Ectodermal cell (in vitro differentiated cells): ENCODE measurements at regions not wholly inside any gene's neighbourhood (a gene's known extent, or its start where the extent isn't known, plus 50 kb on each side); places are given as distances from the start of the nearest gene placed in this dataset.

Experiments
- H3K27ac ChIP-seq: 2 replicates; pipeline ENCODE4 v1.7.0; 2013; ENCODE audit warnings: mild to moderate bottlenecking, low read depth, low read length; ENCODE audit not compliant: insufficient read depth, poor library complexity, severe bottlenecking
- H3K27me3 ChIP-seq: 2 replicates; pipeline ENCODE4 v1.7.0; 2013; ENCODE audit warnings: mild to moderate bottlenecking, low read length; ENCODE audit not compliant: insufficient read depth, control insufficient read depth, poor library complexity, severe bottlenecking
- H3K36me3 ChIP-seq: one replicate; pipeline ENCODE4 v1.7.0; 2013; ENCODE audit warnings: low read length; ENCODE audit not compliant: control insufficient read depth, insufficient read depth
- H3K4me1 ChIP-seq: one replicate; pipeline ENCODE4 v1.7.0; 2013; ENCODE audit warnings: low read length; ENCODE audit not compliant: control insufficient read depth, insufficient read depth
- H3K4me3 ChIP-seq: 2 replicates; pipeline ENCODE4 v1.7.0; 2013; ENCODE audit warnings: low read depth, low read length, control low read depth; ENCODE audit not compliant: insufficient read depth
- H3K9me3 ChIP-seq: 2 replicates; pipeline ENCODE4 v1.7.0; 2013; ENCODE audit warnings: mild to moderate bottlenecking, low read length, moderate library complexity; ENCODE audit not compliant: control insufficient read depth
- WGBS, 2 experiments: methylation state at CpG; one replicate each; pipeline ENCODE4 v1.1.7; 2013; ENCODE audit warnings: missing lambda C conversion rate in 2 of 2; 5-methylcytosine and 5-hydroxymethylcytosine counted together

DNA sequence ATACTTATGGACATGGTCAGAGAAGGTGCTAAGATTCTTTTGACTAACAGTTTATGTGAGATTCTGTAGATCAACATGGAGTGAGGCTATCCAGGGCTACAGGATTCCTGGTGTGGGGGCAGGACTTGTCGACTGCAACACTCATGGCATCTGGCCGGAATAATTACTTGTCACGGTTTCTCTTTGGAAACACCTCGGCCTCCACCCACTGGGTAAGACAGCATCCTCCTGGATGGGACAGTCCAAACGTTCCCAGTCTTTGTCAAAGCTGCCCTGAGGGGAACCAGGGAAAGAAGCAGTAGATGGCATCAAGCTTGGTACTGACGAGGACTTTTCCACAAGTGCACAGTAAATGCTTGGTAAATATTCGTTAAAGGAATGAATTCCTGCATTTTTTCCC is 762.8 kb downstream of the BRD1 start:
- Histone ChIP-seq H3K27ac (no peak overlapping the region), H3K36me3 (no peaks in the 10 kb centered on the region), H3K4me1 (peaks cover 8% of the 10 kb centered on the region), H3K4me3 (no peak overlapping the region), H3K27me3 (no peaks in the 10 kb centered on the region), H3K9me3 (no peaks in the 10 kb centered on the region)
- WGBS, 2 experiments, result 87 to 90% methylated on average over 7 of the region's 7 CpGs

DNA sequence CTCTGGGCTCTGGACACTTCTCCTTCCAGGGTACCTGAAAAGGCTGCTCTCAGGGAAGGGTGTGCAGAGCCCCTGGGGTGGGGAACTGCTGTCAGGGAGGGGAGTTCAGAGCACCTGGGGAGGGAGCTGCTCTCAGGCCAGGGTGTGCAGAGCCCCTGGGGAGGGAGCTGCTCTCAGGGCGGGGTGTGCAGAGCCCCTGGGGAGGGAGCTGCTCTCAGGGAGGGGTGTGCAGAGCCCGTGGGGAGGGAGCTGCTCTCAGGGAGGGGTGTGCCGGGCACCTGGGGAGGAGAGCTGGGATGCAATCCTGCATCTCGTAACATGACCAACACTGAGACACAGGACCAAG is 764.2 kb downstream of the BRD1 start:
- peaks cover 8% of the 10 kb centered on the region for H3K4me1 ChIP-seq
- H3K4me3 ChIP-seq, result no peak overlapping the region
- H3K36me3 ChIP-seq, result no peaks in the 10 kb centered on the region
- no peak overlapping the region for H3K27ac ChIP-seq
- H3K9me3 ChIP-seq, result no peaks in the 10 kb centered on the region
- 75 to 82% methylated on average over 4 of the region's 4 CpGs for WGBS, 2 experiments
- H3K27me3 ChIP-seq, result no peaks in the 10 kb centered on the region

DNA sequence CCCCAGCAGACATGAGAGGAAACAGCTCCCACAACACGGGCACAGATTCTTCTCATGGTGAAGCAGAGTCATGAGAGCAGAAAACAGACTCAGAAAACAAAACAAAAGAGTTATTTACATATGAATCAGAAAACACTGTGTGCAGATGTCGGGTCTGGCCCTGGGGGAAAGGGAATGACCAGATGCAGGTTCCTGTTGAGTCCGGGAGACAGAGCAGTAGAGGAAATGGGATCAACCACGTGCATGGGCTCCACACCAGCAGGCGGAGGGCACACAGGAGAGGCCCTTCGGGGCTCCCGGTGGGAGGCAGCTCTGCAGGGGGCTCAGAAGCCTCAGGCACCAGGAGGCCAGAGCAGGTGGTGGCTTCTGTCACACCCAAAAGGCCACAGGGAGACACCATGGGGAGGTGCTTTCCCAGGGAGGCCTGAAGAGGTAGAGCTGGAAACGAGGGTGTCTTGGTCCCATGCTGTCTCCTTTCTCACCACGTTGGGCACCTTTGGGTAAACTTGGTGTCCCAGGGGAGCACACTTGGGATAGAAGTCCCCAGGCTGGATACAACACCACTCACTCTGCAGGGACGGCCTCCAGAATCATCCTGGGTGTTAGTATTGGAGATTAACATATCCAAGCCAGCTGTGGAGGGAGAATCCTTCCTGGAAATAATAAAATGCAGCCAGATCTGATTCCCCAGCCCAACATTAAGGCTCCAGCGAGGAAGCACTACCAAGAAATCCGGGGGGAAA is 764.7 kb downstream of the BRD1 start:
- Histone ChIP-seq H3K4me3 (no peak overlapping the region), H3K27ac (no peak overlapping the region), H3K36me3 (no peaks in the 10 kb centered on the region), H3K9me3 (no peaks in the 10 kb centered on the region), H3K27me3 (no peaks in the 10 kb centered on the region), H3K4me1 (peaks cover 8% of the 10 kb centered on the region)
- WGBS, 2 experiments, result 50 to 56% methylated on average over 12 of the region's 12 CpGs

DNA sequence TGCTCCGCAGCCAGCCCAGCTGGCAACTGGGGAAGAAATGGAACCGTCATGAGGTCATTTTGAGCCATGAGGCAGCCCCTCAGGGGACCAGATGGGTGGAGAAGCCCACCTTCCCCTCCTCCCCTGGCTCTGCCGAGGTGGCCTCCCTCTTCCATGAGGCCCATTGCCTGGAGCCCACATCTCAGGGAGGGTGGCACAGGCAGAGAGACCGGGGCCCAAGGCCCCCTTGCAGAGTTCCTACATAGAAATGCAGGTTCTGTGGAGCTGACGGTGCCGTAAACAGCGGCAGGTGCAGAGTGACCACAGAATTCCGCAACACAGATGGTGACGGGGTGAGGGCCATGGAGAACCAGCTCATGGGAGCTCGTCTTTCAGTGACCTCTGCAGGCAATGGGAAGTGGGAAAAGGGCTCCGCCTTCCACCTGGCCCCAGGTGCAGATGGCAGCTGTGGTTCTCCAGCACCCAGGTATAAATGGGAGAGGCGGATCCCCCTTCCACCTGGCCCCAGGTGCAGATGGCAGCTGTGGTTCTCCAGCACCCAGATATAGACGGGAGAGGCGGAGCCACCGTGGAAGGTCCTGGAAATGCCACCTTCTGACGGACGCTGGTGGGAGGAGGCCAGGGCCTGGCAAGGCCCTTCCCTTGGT is 765.4 kb downstream of the BRD1 start:
- Histone ChIP-seq H3K27ac (no peak overlapping the region), H3K9me3 (no peaks in the 10 kb centered on the region), H3K36me3 (no peaks in the 10 kb centered on the region), H3K4me3 (no peak overlapping the region), H3K4me1 (peaks cover 8% of the 10 kb centered on the region), H3K27me3 (no peaks in the 10 kb centered on the region)
- WGBS, 2 experiments, result 86 to 89% methylated on average over 17 of the region's 17 CpGs

DNA sequence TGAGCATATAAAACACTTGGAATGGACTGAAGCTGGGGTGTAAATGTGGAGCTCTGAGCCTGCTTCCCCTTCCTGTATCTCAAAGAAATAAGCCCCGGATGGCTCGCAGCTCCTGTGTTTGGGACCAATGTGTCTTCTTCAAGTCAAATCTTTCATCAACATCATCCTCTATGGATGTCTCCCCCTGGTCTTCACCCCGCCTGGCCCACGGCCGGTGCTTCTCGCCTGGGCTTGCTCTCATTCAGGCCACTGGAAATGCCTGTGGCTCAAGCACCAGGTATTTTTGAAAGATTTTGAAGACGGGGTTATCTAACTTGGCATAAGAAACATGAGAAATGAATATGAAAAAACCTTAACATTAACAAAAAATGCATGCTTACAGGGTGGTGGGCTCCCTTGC is 769.8 kb downstream of the BRD1 start:
- 83 to 91% methylated on average over 7 of the region's 7 CpGs for WGBS, 2 experiments

DNA sequence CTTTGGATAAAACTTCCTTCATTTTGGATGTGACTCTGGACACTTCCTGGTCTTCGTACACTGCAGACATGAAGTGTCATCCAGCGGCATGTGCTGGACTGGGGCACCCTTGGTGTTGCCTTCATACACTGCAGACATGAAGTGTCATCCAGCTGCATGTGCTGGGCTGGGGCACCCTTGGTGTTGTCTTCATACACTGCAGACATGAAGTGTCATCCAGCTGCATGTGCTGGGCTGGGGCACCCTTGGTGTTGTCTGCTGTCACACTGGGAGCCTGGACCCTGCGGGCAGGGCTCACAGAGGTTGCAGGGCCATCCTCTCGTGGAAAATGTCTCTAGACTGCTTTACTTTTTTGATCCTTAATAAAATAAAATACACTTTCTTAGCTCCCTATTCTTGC is 771.4 kb downstream of the BRD1 start:
- Histone ChIP-seq H3K36me3 (no peaks in the 10 kb centered on the region), H3K27me3 (no peaks in the 10 kb centered on the region), H3K9me3 (no peaks in the 10 kb centered on the region), H3K4me3 (no peak overlapping the region), H3K27ac (no peak overlapping the region), H3K4me1 (no peaks in the 10 kb centered on the region)
- WGBS, 2 experiments, result 95% methylated on average over 4 of the region's 4 CpGs

More for the DNA sequence above, 769.8 kb downstream of the BRD1 start:
- Histone ChIP-seq H3K27ac (no peak overlapping the region), H3K36me3 (no peaks in the 10 kb centered on the region), H3K4me1 (no peaks in the 10 kb centered on the region), H3K4me3 (no peak overlapping the region), H3K27me3 (no peaks in the 10 kb centered on the region), H3K9me3 (no peaks in the 10 kb centered on the region)

DNA sequence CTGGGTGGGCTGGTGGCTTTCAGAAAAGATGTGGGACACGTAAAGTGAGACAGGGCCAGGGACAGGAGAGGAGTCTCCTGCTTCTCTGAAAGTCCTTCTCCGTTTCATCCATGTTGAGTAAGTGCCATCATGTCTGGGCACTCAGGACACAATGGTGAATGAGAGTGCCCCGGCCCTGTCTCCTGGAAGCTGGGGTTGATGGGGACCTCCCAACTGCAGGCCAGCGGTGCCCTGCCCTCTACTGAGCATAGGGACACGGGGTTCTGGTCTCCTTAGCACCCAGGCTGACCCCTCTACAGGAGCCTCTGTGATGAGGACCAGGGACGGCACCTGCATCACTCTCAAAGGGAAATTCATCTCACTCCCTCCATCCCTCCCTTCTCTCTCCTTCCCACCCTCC is 772.3 kb downstream of the BRD1 start:
- Histone ChIP-seq H3K27me3 (no peaks in the 10 kb centered on the region), H3K27ac (no peak overlapping the region), H3K4me3 (no peak overlapping the region), H3K9me3 (no peaks in the 10 kb centered on the region), H3K36me3 (no peaks in the 10 kb centered on the region), H3K4me1 (no peaks in the 10 kb centered on the region)
- 91 to 93% methylated on average over 6 of the region's 6 CpGs for WGBS, 2 experiments

DNA sequence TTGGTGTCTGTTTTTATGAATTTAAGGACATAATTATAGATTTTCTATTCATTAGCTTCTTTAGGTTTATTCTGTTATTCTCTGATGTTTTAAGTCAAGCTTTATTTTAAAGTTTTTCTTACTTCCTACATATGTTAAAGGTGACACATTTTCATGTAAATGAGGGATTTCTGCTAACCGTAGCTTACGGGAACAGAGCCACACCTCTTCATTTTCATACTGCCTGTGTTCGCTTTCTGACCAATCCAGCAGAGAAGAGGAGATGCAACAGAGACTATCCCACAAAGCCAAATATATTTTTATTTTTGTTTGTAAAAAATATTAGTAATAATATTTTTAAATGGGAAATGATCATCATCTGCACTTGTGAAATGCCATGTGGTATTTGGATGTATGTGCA is 774.1 kb downstream of the BRD1 start:
- no peak overlapping the region for H3K4me3 ChIP-seq
- no peaks in the 10 kb centered on the region for H3K27me3 ChIP-seq
- H3K9me3 ChIP-seq, result no peaks in the 10 kb centered on the region
- H3K36me3 ChIP-seq, result no peaks in the 10 kb centered on the region
- 57 to 79% methylated on average over 2 to 3 of the region's 3 CpGs for WGBS, 2 experiments
- H3K4me1 ChIP-seq, result no peaks in the 10 kb centered on the region
- H3K27ac ChIP-seq, result no peak overlapping the region

DNA sequence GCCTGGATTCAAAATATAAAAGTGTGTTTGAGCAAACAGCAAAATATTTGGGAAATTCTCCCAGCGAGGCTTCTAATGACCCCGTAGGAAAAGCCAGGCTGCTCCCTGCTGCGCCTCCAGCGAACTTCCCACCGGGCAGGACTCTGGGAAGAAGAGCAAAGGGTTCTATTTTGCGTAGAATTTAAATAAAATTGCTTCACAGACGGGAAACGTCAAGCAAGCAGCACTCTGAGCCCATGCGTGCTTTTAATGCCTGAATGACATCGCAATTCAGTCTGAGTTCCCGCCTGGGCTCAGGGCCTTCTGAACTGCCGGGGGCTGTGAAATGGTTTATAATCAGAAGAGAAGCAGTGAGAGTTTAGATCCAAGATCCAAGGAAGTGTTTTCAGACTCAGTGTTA is 775.1 kb downstream of the BRD1 start:
- H3K27me3 ChIP-seq, result no peaks in the 10 kb centered on the region
- H3K36me3 ChIP-seq, result no peaks in the 10 kb centered on the region
- H3K27ac ChIP-seq, result no peak overlapping the region
- 88 to 89% methylated on average over 12 of the region's 12 CpGs for WGBS, 2 experiments
- H3K4me1 ChIP-seq, result no peaks in the 10 kb centered on the region
- H3K4me3 ChIP-seq, result no peak overlapping the region
- no peaks in the 10 kb centered on the region for H3K9me3 ChIP-seq

DNA sequence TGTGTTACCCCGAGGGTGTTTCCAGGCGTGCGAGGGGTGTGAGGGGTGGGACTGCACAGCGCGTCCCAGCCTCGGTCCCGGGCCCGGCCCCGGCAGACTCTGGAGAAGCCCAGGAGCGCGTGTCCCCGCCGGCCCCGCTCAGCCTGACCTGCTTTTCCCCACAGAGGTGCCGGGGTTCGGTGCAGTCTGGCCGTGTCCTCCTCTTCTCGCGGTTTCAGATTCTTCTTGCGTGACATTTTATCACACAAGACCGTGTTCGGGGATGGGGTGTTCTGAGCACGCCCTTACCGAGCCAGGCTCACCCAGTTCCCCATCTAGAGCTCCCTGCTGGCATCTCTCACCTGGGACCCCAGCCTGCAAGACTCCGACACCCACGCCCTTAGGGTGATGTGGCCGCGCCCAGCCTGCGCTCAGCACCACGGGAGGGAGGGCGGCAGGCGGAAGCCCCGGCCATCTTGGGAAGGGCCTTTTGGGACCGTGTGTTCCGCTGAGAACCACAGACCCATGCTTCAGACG is 775.6 kb downstream of the BRD1 start:
- Histone ChIP-seq H3K4me3 (no peak overlapping the region), H3K36me3 (no peaks in the 10 kb centered on the region), H3K27ac (no peak overlapping the region), H3K4me1 (no peaks in the 10 kb centered on the region), H3K9me3 (no peaks in the 10 kb centered on the region), H3K27me3 (no peaks in the 10 kb centered on the region)
- WGBS, 2 experiments, result 96% methylated on average over 36 of the region's 36 CpGs
